Neural cell (in vitro differentiated cells): ENCODE measurements at regions not wholly inside any gene's neighbourhood (a gene's known extent, or its start where the extent isn't known, plus 50 kb on each side); places are given as distances from the start of the nearest gene placed in this dataset.
A peak's percentile ranks its signal among the peaks of the same experiment; 100 is the strongest.

ENCODE experiments used
- H2AFZ ChIP-seq: fragments of 200-600, 300-800 bp; sonication (generic), shearing (Covaris generic); 2 replicates; pipeline ENCODE4 v1.6.0; 2014; ENCODE audit warnings: low read depth, mild to moderate bottlenecking, antibody characterized with exemption, low read length, moderate library complexity
- H3F3A ChIP-seq: fragments of 200-600 bp; shearing (Covaris generic); 2 replicates; pipeline ENCODE4 v1.6.1; 2016; ENCODE audit warnings: mild to moderate bottlenecking, moderate library complexity, mixed read lengths, antibody characterized with exemption, low read length; ENCODE audit not compliant: insufficient read depth, poor library complexity, severe bottlenecking
- H3K27ac ChIP-seq: fragments of 200-600, 300-800 bp; sonication (generic), shearing (Covaris generic); 2 replicates; pipeline ENCODE4 v1.5.1; 2014; ENCODE audit warnings: mild to moderate bottlenecking, low read length, moderate library complexity
- H3K27me3 ChIP-seq: fragments of 300-800, 200-600 bp; sonication (generic), shearing (Covaris generic); 2 replicates; pipeline ENCODE4 v1.6.0; 2014; ENCODE audit warnings: mild to moderate bottlenecking, low read depth, low read length, moderate library complexity; ENCODE audit not compliant: insufficient read depth
- H3K36me3 ChIP-seq: fragments of 300-800, 200-600 bp; sonication (generic), shearing (Covaris generic); 2 replicates; pipeline ENCODE4 v1.5.1; 2014; ENCODE audit warnings: mild to moderate bottlenecking, antibody characterized with exemption, low read length, moderate library complexity; ENCODE audit not compliant: insufficient read depth
- H3K4me2 ChIP-seq: fragments of 300-800, 200-600 bp; sonication (generic), shearing (Covaris generic); 2 replicates; pipeline ENCODE4 v1.6.0; 2014; ENCODE audit warnings: mild to moderate bottlenecking, low read length
- H3K4me3 ChIP-seq: fragments of 300-800, 200-600 bp; sonication (generic), shearing (Covaris generic); 2 replicates; pipeline ENCODE4 v1.5.1; 2014; ENCODE audit warnings: mild to moderate bottlenecking, low read length, moderate library complexity
- H3K79me2 ChIP-seq: fragments of 200-600 bp; shearing (Covaris generic); replicated peaks from 2 replicates; pipeline ENCODE4 v1.6.0; 2014; ENCODE audit warnings: mild to moderate bottlenecking, low read length, moderate library complexity; ENCODE audit not compliant: insufficient read depth
- H3K9ac ChIP-seq: fragments of 300-800, 200-600 bp; sonication (generic), shearing (Covaris generic); 2 replicates; pipeline ENCODE4 v1.6.1; 2016; ENCODE audit warnings: mild to moderate bottlenecking, low read length, mixed read lengths
- H3K9me2 ChIP-seq: fragments of 200-600 bp; shearing (Covaris generic); 2 replicates; pipeline ENCODE4 v1.6.1; 2016; ENCODE audit warnings: mild to moderate bottlenecking, low read length, mixed read lengths; ENCODE audit not compliant: insufficient read depth
- H3K9me3 ChIP-seq: fragments of 200-600, 300-800 bp; sonication (generic), shearing (Covaris generic); 2 replicates; pipeline ENCODE4 v1.6.1; 2016; ENCODE audit warnings: mild to moderate bottlenecking, mixed run types, low read length, moderate library complexity, mixed read lengths
- H4K20me1 ChIP-seq: fragments of 200-600 bp; shearing (Covaris generic); 2 replicates; pipeline ENCODE4 v1.6.1; 2016; ENCODE audit warnings: mild to moderate bottlenecking, mixed run types; ENCODE audit not compliant: insufficient read depth
- CTCF ChIP-seq: fragments of 450-650 bp; IDR thresholded peaks from 2 replicates; pipeline ENCODE4 v1.5.1; 2014; ENCODE audit warnings: antibody characterized with exemption, mild to moderate bottlenecking, moderate library complexity; ENCODE audit not compliant: poor library complexity, severe bottlenecking
- EP300 ChIP-seq: fragments of 450-650 bp; conservative IDR thresholded peaks from 2 replicates; pipeline ENCODE4 v1.6.1; 2014; ENCODE audit warnings: antibody characterized with exemption, mild to moderate bottlenecking, moderate library complexity; ENCODE audit not compliant: poor library complexity, severe bottlenecking
- EZH2 ChIP-seq: fragments of 200-600, 300-800 bp; shearing (Covaris generic), sonication (generic); IDR thresholded peaks from 2 replicates; pipeline ENCODE4 v1.6.1; 2014; ENCODE audit warnings: antibody characterized with exemption, low read length, borderline replicate concordance, mild to moderate bottlenecking; ENCODE audit not compliant: insufficient read depth, poor library complexity, severe bottlenecking
- MXI1 ChIP-seq: fragments of 450-650 bp; conservative IDR thresholded peaks from 2 replicates; pipeline ENCODE4 v1.6.1; 2014; ENCODE audit warnings: antibody characterized with exemption, mild to moderate bottlenecking; ENCODE audit not compliant: poor library complexity, severe bottlenecking
- POLR2AphosphoS5 ChIP-seq: IDR thresholded peaks from 2 replicates; pipeline ENCODE4 v1.6.1; 2012
- RAD21 ChIP-seq: fragments of 450-650 bp; conservative IDR thresholded peaks from 2 replicates; pipeline ENCODE4 v1.6.1; 2014; ENCODE audit warnings: antibody characterized with exemption, mild to moderate bottlenecking, moderate library complexity
- SMC3 ChIP-seq: fragments of 450-650 bp; conservative IDR thresholded peaks from 2 replicates; pipeline ENCODE4 v1.6.1; 2014; ENCODE audit warnings: antibody characterized with exemption, mild to moderate bottlenecking, moderate library complexity; ENCODE audit not compliant: poor library complexity
- TAF1 ChIP-seq: IDR thresholded peaks from 2 replicates; pipeline ENCODE4 v1.6.1; 2012; ENCODE audit warnings: low read depth
- TF ChIP-seq, protein P1 (sequence below): IDR thresholded peaks from 2 replicates; pipeline ENCODE4 v1.6.1; 2012; ENCODE audit warnings: borderline replicate concordance

GRCh38 chr2:64765160-64765805 is 111.6 kb upstream of the SERTAD2 start:
- Histone ChIP-seq H3K27ac (no peak overlapping the region), H2AFZ (no peak overlapping the region)
- TF ChIP-seq, protein P1, sequence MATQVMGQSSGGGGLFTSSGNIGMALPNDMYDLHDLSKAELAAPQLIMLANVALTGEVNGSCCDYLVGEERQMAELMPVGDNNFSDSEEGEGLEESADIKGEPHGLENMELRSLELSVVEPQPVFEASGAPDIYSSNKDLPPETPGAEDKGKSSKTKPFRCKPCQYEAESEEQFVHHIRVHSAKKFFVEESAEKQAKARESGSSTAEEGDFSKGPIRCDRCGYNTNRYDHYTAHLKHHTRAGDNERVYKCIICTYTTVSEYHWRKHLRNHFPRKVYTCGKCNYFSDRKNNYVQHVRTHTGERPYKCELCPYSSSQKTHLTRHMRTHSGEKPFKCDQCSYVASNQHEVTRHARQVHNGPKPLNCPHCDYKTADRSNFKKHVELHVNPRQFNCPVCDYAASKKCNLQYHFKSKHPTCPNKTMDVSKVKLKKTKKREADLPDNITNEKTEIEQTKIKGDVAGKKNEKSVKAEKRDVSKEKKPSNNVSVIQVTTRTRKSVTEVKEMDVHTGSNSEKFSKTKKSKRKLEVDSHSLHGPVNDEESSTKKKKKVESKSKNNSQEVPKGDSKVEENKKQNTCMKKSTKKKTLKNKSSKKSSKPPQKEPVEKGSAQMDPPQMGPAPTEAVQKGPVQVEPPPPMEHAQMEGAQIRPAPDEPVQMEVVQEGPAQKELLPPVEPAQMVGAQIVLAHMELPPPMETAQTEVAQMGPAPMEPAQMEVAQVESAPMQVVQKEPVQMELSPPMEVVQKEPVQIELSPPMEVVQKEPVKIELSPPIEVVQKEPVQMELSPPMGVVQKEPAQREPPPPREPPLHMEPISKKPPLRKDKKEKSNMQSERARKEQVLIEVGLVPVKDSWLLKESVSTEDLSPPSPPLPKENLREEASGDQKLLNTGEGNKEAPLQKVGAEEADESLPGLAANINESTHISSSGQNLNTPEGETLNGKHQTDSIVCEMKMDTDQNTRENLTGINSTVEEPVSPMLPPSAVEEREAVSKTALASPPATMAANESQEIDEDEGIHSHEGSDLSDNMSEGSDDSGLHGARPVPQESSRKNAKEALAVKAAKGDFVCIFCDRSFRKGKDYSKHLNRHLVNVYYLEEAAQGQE = no peak
- no peak for TF ChIP-seq RAD21

DNA sequence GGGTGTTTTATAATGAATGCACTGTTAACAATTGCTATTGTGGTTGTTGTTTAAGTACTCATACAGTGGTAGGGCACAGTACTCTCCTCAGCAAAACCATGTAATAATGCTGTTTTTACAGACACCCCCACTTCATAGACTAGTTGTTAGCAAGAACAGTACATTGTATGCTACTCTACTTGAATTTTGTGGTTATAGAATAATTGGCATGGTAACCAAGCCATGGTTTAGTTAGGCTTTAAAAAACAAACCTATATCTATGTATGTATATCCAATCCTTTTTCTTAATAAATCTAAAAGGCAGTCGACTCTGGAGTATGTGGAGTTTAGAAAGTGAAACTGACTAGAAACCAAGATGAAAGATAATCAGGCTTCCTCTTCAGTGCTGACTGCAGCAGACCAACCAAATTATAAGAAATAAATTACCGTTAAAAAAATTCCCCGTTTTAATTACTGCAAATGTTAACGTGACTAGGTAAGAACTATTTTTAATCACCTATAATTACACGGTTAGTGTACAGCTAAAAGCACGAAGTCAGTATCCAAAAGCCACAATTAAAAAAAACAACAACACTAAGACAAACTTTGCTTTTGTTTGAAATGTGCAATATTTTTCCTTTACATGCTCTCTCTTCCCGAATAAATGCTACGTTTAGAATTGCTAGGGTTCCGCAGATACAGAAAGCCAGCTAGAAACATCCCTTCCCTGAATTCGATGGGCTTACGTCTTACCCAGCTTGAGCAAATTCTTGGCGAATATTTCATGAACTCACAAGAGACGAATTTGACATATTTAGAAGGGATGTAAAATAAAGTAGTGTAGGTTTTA is 113.3 kb upstream of the SERTAD2 start:
- H3K36me3 ChIP-seq = no peaks in the 10 kb centered on the region
- peak overlapping the region; percentile 87 for H3K4me2 ChIP-seq
- peak overlapping the region; percentile 94 for H3K27ac ChIP-seq
- H3F3A ChIP-seq = no peaks in the 10 kb centered on the region
- H3K27me3 ChIP-seq = no peaks in the 10 kb centered on the region
- H3K9ac ChIP-seq = peak overlapping the region; percentile 95
- H2AFZ ChIP-seq = peak overlapping the region; percentile 65
- no peaks in the 10 kb centered on the region for H3K9me2 ChIP-seq
- no peaks in the 10 kb centered on the region for H3K9me3 ChIP-seq
- H3K4me3 ChIP-seq = peak overlapping the region; percentile 76
- no peaks in the 10 kb centered on the region for H3K79me2 ChIP-seq
- no peaks in the 10 kb centered on the region for H4K20me1 ChIP-seq
- TF ChIP-seq EP300 (no peak), SMC3 (no peak), TAF1 (no peak), RAD21 (no peak), CTCF (no peak), POLR2AphosphoS5 (no peak), EZH2 (no peak), MXI1 (no peak)
- TF ChIP-seq, protein P1 = no peak

More at GRCh38 chr2:64765160-64765805, 111.6 kb upstream of the SERTAD2 start:
- Histone ChIP-seq H3K9me3 (no peaks in the 10 kb centered on the region), H3K79me2 (no peaks in the 10 kb centered on the region), H3K4me2 (no peak overlapping the region), H3K27me3 (no peaks in the 10 kb centered on the region), H4K20me1 (no peaks in the 10 kb centered on the region), H3F3A (no peaks in the 10 kb centered on the region), H3K36me3 (no peaks in the 10 kb centered on the region), H3K4me3 (no peak overlapping the region), H3K9ac (no peak overlapping the region), H3K9me2 (no peaks in the 10 kb centered on the region)
